COR-L47 (cell line): ENCODE measurements at regions not wholly inside any gene's neighbourhood (a gene's known extent, or its start where the extent isn't known, plus 50 kb on each side); places are given as distances from the start of the nearest gene placed in this dataset.
"Not testable (repeated sequence)": the region's sequence is repeated elsewhere in the genome, so short reads cannot be mapped to it uniquely, and the experiment has no call there.

Experiments used
- DNase-seq: peaks from one replicate; lab custom pipeline; 2025; lab: John Stamatoyannopoulos, UW

DNA sequence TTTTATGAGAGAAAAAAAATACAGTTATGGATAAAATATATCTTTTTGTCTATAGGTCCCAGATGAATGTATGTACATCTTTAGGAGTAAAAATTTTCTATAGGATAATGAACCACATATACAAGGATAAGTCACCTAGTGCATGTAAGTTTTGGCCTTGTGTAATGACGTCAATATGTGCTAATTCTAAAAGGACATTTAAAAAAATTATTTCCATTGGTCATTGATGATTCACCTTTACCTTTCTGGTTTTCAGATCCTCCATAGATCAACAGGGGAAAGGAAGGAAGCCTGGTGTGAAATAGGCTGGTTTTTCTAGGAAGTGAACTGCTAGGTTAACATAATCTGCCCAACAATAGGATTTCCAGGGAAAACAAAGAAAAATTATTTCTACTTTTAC lies 684.3 kb upstream of the SOX9 start:
- DNase-seq = no peak

DNA sequence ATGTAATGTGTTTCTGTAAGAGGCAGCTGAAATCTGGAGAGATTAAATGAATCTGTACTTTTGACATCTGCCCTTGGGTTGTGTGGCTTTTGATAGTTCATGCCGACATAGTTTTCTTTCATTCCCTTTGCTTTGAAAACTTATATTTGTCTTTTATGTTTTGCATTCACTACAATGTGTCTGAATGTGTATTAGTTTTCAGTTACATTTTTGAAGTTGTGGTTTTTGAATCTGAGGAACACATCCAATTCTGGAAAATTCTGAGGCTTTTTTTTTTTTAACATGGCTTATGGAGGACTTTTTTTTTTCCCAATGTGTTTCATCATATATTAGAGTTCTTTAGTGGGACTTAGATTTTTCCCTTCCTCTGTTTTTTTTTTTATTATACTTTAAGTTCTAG lies 683.7 kb upstream of the SOX9 start:
- DNase-seq = no peak

- DNase-seq = peak; percentile 4
These were observed 682.1 kb upstream of the SOX9 start for GRCh38 chr17:71438631-71439146.

- DNase-seq = no peak
These were observed 680.3 kb upstream of the SOX9 start for GRCh38 chr17:71440513-71440912.

DNA sequence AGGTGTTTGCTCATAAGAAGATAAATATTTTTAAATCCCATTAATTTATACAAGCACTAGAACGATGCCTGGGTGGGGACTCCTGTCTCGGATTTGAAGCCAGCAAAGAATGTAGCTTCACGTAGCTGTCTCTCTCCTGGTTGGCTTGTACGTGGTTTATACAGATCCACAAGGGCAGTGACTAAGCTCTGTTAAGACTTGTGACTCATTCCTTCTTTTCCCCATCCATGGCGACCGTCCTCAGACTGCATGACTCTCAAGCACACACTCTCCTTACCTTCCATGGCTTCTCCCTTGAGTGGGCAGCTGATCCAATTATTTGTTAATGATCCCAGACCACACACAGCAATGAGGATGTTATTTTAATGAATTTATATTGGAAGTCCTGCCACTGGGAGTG lies 679.7 kb upstream of the SOX9 start:
- no peak for DNase-seq

DNA sequence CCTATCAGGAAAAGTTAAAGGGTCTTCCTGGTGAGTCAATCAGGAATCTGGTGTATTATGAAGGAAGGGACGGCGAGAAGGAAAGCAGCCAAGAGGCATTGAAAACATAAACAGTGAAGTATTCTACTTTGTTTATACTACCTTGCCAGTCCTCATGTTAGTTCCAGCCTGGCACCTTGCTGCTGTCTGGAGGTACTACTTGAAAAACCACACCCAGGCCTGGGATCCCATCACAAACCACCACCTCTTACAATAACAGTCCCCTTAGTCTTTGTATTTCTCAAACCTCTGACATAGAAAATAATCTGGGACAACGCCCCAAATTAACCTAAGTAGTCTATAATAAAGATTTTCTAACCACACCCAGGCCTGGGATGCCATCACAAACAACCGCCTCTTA lies 676.7 kb upstream of the SOX9 start:
- peak; percentile 22 for DNase-seq

GRCh38 chr17:71446645-71447437 lies 674.0 kb upstream of the SOX9 start:
- no peak for DNase-seq

- no peak for DNase-seq
These were observed 673.2 kb upstream of the SOX9 start for GRCh38 chr17:71447644-71448043.

DNA sequence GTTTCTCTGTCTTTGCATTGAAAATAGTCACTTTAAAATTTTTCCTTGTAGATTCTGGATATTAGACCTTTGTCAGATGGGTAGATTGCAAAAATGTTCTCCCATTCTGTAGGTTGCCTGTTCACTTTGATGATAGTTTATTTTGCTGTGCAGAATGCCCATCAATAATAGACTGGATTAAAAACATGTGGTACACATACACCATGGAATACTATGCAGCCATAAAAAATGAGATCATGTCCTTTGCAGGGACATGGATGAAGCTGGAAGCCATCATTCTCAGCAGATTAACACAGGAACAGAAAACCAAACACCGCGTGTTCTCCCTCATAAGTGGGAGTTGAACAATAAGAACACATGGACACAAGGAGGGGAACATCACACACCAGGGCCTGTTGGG lies 670.2 kb upstream of the SOX9 start:
- DNase-seq = not testable (repeated sequence)

DNA sequence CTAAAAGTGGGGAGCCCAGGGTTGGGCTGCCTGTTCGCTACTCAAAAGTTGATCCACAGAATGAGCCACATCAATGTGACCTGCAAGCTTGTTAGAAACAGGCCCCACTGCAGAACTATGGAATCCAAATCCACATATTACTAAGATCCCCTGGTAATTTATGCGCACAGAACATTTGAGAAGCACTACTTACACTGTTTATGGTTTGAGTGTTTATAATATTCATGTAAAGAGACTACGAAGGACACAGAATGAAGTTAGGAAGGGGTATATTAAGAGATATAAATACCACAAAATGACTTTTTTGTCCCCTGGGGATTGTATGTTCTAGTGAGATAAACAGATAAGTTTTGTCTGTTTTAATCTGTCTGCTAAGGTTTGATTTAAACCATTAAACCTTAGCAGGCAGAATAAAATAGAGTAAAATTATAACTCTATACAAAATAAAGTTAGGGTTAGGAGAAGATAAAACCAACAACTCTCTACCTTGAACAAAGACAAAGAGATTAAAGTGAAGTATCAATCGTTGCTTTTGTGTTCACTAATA lies 666.9 kb upstream of the SOX9 start:
- DNase-seq = no peak

DNA sequence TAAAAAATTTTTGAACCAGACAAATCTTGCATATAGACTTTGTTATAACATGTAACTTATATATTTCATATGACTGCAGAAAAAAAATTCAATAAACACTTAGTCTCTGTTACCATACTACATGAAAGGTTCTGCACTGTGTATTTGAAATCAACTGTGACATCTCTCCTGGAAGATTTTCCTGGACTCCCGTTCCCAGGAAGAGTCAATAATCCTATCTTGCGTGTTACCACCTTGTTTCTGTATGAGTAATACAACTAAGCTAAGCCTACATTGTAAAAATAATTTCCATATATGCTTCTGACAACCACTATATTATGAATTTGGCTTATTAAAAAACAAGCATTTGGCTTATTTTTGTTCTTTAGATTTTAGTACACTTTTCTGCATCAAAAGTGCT lies 665.6 kb upstream of the SOX9 start:
- DNase-seq = no peak

GRCh38 chr17:71458322-71458721 lies 662.5 kb upstream of the SOX9 start:
- no peak for DNase-seq

DNA sequence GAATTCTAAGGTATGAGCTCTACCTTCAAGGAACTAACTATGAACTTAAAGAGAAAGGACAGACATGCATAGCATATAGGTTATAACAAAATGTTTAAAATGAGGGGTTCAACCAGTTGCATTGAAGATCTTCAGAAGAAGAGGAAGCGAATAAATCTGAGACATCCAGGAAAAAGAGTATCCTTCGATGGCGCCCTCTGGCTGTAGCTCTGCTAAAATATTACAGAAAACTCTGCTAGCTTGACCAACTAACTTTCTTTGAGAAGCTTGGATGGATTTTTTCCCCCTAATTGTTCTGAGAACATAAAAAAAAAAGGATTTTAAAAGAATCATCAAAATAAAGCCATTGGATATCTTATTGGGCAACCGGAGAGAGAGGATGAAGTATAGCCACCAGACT lies 659.9 kb upstream of the SOX9 start:
- DNase-seq = no peak

- DNase-seq = peak; percentile 84
These were observed 659.2 kb upstream of the SOX9 start for GRCh38 chr17:71461498-71462169.

GRCh38 chr17:71464241-71464640 lies 656.6 kb upstream of the SOX9 start:
- DNase-seq = no peak

DNA sequence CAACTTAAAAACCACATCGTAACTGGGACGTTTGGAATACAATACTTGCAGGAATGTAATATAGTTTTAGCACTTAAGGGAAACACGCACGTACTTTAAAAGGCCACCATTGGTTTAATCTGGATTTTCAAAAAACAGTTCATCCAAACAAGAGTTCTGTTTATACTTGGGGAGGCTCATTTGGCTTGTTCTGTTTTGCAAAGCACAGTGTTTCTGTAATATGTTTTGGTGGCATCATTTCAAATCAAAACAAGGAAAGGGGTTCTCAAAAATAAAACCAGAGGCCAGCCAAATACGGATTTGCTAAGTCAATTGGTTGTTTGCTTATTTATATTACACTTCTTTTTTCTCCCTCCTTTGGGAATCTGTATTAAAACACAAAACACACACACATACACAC lies 656.1 kb upstream of the SOX9 start:
- DNase-seq = no peak

DNA sequence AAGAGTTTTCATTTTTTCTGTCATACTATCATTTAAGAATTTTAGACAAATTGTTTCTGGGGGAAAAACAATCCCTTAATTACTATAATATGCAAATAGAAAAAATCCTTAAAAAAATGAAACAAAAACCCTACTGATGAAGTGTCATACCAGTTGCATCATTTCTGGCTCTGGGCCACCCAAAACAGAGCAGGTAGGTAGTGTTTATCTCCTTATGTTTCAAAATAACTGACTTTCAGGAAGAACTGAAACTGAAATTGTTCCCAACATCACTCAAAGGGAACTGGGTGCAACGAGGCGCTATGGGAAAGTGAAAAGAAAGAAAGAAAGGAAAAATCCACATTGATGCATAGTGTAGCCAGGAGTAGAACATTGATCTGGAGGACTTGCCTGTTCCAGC lies 653.1 kb upstream of the SOX9 start:
- DNase-seq = no peak

GRCh38 chr17:71470062-71470461 lies 650.8 kb upstream of the SOX9 start:
- DNase-seq = no peak

DNA sequence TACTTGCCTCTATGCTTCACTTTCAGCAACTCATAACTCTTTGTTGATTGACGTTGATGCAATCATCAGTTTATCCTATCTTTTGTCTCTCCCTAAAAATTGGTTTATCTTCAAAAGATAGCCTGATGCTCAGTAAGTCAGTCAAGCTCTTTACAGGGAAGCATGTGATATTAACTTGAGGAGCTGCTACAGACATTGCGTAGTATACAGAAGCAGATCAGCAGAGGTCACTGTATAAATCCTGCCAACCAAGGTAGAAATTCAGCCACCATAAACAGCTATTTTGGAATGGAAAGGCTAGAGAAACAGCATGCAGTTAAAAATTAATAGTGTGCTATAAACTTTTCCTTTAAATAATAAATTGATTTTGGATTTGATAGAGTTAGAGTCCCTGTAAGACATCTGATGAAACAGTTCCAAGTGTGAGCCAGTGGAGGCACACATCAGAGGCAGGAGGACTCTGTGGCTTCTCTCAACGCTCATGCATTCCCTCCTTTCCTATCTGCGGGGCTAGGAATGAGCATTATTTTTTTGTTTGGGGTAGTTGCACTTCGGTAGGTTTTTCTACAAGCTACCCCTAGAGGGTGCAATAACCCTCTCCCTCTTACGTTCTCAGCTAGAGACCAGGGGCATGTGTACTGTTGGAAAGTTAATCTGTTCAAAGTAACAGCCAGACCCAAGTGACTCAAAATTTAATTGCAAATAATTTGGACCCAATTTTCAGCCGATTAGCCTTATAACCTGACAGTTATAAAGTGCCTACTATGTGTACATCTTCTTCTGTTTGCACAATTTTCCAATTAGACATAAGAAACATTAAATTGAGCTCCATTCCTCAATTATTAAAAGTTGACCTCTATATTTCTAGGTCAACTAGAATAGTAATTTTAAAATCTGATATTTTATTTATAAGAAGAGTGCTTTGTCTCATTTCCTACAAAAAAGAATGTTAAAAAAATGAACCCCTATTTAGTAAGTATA lies 647.7 kb upstream of the SOX9 start:
- peak; percentile 70 for DNase-seq

GRCh38 chr17:71477356-71477755 lies 643.5 kb upstream of the SOX9 start:
- no peak for DNase-seq

GRCh38 chr17:71480099-71480498 lies 640.7 kb upstream of the SOX9 start:
- DNase-seq = no peak

GRCh38 chr17:71482625-71483024 lies 638.2 kb upstream of the SOX9 start:
- DNase-seq = peak; percentile 19
